ENCODE measurements at regions not wholly inside any gene's neighbourhood (a gene's known extent, or its start where the extent isn't known, plus 50 kb on each side); places are given as distances from the start of the nearest gene placed in this dataset.

GRCh38 chr21:28811860-28812259 is 180.8 kb downstream of the LTN1 start:
- TF ChIP-seq Cebpa-rat (IDR thresholded peaks at IDR 0.05): no peak
- no peaks in the 10 kb centered on the region for H3K27me3 ChIP-seq
- H4K20me1 ChIP-seq: no peaks in the 10 kb centered on the region
- H3K36me3 ChIP-seq: no peaks in the 10 kb centered on the region
- no peaks in the 10 kb centered on the region for H3K9me3 ChIP-seq
- no peak overlapping the region for H3K27ac ChIP-seq
- no peak overlapping the region for H3K4me2 ChIP-seq
- no peak overlapping the region for H3K4me3 ChIP-seq
- no peak overlapping the region for H3K9ac ChIP-seq
- H3K4me1 ChIP-seq: no peaks in the 10 kb centered on the region

GRCh38 chr21:28810826-28811524 is 181.7 kb downstream of the LTN1 start:
- Histone ChIP-seq H3K4me3 (no peak overlapping the region), H4K20me1 (no peaks in the 10 kb centered on the region), H3K9ac (no peak overlapping the region), H3K27me3 (no peaks in the 10 kb centered on the region), H3K4me2 (no peak overlapping the region), H3K27ac (no peak overlapping the region), H3K36me3 (no peaks in the 10 kb centered on the region), H3K4me1 (no peaks in the 10 kb centered on the region), H3K9me3 (no peaks in the 10 kb centered on the region)
- no peak for TF ChIP-seq Cebpa-rat (IDR thresholded peaks at IDR 0.05)

GRCh38 chr21:28805885-28806284 is 186.8 kb downstream of the LTN1 start:
- Histone ChIP-seq H3K36me3 (no peaks in the 10 kb centered on the region), H3K9me3 (no peaks in the 10 kb centered on the region), H3K4me3 (no peak overlapping the region), H3K27me3 (no peaks in the 10 kb centered on the region), H3K9ac (no peak overlapping the region), H3K4me1 (no peaks in the 10 kb centered on the region), H4K20me1 (no peaks in the 10 kb centered on the region), H3K27ac (no peak overlapping the region), H3K4me2 (no peak overlapping the region)
- TF ChIP-seq Cebpa-rat (IDR thresholded peaks at IDR 0.05): no peak

- H3K4me2 ChIP-seq: no peak overlapping the region
- TF ChIP-seq Cebpa-rat (IDR thresholded peaks at IDR 0.05): no peak
- H3K4me1 ChIP-seq: no peaks in the 10 kb centered on the region
- no peaks in the 10 kb centered on the region for H4K20me1 ChIP-seq
- H3K4me3 ChIP-seq: no peak overlapping the region
- no peaks in the 10 kb centered on the region for H3K36me3 ChIP-seq
- no peak overlapping the region for H3K9ac ChIP-seq
- 0 out of 2 replicates have a peak, but pooled peaks cover 3% of the 10 kb centered on the region for H3K9me3 ChIP-seq
- H3K27me3 ChIP-seq: no peaks in the 10 kb centered on the region
- no peak overlapping the region for H3K27ac ChIP-seq
These were observed 188.5 kb downstream of the LTN1 start for GRCh38 chr21:28804089-28804670.

- no peak for TF ChIP-seq Cebpa-rat (IDR thresholded peaks at IDR 0.05)
- H3K4me1 ChIP-seq: no peaks in the 10 kb centered on the region
- no peak overlapping the region for H3K4me3 ChIP-seq
- H3K27ac ChIP-seq: no peak overlapping the region
- no peaks in the 10 kb centered on the region for H4K20me1 ChIP-seq
- H3K36me3 ChIP-seq: no peaks in the 10 kb centered on the region
- no peak overlapping the region for H3K9ac ChIP-seq
- no peak overlapping the region for H3K4me2 ChIP-seq
- 0 out of 2 replicates have a peak, but pooled peaks cover 7% of the 10 kb centered on the region for H3K9me3 ChIP-seq
- no peaks in the 10 kb centered on the region for H3K27me3 ChIP-seq
These were observed 190.8 kb downstream of the LTN1 start for GRCh38 chr21:28801906-28802305.

GRCh38 chr21:28799926-28800325 is 192.8 kb downstream of the LTN1 start:
- Histone ChIP-seq H3K4me1 (no peaks in the 10 kb centered on the region), H3K4me3 (no peak overlapping the region), H3K9me3 (0 out of 2 replicates have a peak, but pooled peaks cover 7% of the 10 kb centered on the region), H4K20me1 (no peaks in the 10 kb centered on the region), H3K27me3 (no peaks in the 10 kb centered on the region), H3K36me3 (no peaks in the 10 kb centered on the region), H3K27ac (no peak overlapping the region), H3K9ac (no peak overlapping the region), H3K4me2 (no peak overlapping the region)
- TF ChIP-seq Cebpa-rat (IDR thresholded peaks at IDR 0.05): no peak

GRCh38 chr21:28798798-28799197 is 193.9 kb downstream of the LTN1 start:
- no peak overlapping the region for H3K9ac ChIP-seq
- no peak for TF ChIP-seq Cebpa-rat (IDR thresholded peaks at IDR 0.05)
- 0 out of 2 replicates have a peak, but pooled peaks cover 7% of the 10 kb centered on the region for H3K9me3 ChIP-seq

GRCh38 chr21:28795251-28795650 is 197.4 kb downstream of the LTN1 start:
- TF ChIP-seq Cebpa-rat (IDR thresholded peaks at IDR 0.05): no peak

More at GRCh38 chr21:28798798-28799197, 193.9 kb downstream of the LTN1 start:
- H4K20me1 ChIP-seq: no peaks in the 10 kb centered on the region
- H3K4me2 ChIP-seq: no peak overlapping the region
- H3K4me3 ChIP-seq: no peak overlapping the region
- no peak overlapping the region for H3K27ac ChIP-seq
- no peaks in the 10 kb centered on the region for H3K4me1 ChIP-seq
- H3K36me3 ChIP-seq: no peaks in the 10 kb centered on the region
- no peaks in the 10 kb centered on the region for H3K27me3 ChIP-seq

GRCh38 chr21:28794371-28794851 is 198.3 kb downstream of the LTN1 start:
- Histone ChIP-seq H3K36me3 (no peaks in the 10 kb centered on the region), H3K4me3 (no peak overlapping the region), H3K4me2 (no peak overlapping the region), H3K4me1 (no peaks in the 10 kb centered on the region), H3K27ac (no peak overlapping the region), H3K9me3 (0 out of 2 replicates have a peak, but pooled peaks cover 7% of the 10 kb centered on the region), H3K9ac (no peak overlapping the region), H4K20me1 (no peaks in the 10 kb centered on the region), H3K27me3 (no peaks in the 10 kb centered on the region)
- no peak for TF ChIP-seq Cebpa-rat (IDR thresholded peaks at IDR 0.05)

More at GRCh38 chr21:28795251-28795650, 197.4 kb downstream of the LTN1 start:
- H3K27me3 ChIP-seq: no peaks in the 10 kb centered on the region
- H4K20me1 ChIP-seq: no peaks in the 10 kb centered on the region
- H3K4me1 ChIP-seq: no peaks in the 10 kb centered on the region
- no peak overlapping the region for H3K27ac ChIP-seq
- H3K4me3 ChIP-seq: no peak overlapping the region
- no peaks in the 10 kb centered on the region for H3K36me3 ChIP-seq
- H3K4me2 ChIP-seq: no peak overlapping the region
- H3K9ac ChIP-seq: no peak overlapping the region
- H3K9me3 ChIP-seq: 0 out of 2 replicates have a peak, but pooled peaks cover 7% of the 10 kb centered on the region

- no peaks in the 10 kb centered on the region for H3K27me3 ChIP-seq
- no peak overlapping the region for H3K4me2 ChIP-seq
- no peak overlapping the region for H3K9ac ChIP-seq
- no peak overlapping the region for H3K27ac ChIP-seq
- no peaks in the 10 kb centered on the region for H3K4me1 ChIP-seq
- no peaks in the 10 kb centered on the region for H3K36me3 ChIP-seq
- no peaks in the 10 kb centered on the region for H4K20me1 ChIP-seq
- no peaks in the 10 kb centered on the region for H3K9me3 ChIP-seq
- no peak overlapping the region for H3K4me3 ChIP-seq
- TF ChIP-seq Cebpa-rat (IDR thresholded peaks at IDR 0.05): no peak
These were observed 199.6 kb downstream of the LTN1 start for GRCh38 chr21:28793043-28793442.

Measured in BLaER1 (cell line).